ENCODE measurements at regions not wholly inside any gene's neighbourhood (a gene's known extent, or its start where the extent isn't known, plus 50 kb on each side); places are given as distances from the start of the nearest gene placed in this dataset.
"Not testable (repeated sequence)": the region's sequence is repeated elsewhere in the genome, so short reads cannot be mapped to it uniquely, and the experiment has no call there.

DNA sequence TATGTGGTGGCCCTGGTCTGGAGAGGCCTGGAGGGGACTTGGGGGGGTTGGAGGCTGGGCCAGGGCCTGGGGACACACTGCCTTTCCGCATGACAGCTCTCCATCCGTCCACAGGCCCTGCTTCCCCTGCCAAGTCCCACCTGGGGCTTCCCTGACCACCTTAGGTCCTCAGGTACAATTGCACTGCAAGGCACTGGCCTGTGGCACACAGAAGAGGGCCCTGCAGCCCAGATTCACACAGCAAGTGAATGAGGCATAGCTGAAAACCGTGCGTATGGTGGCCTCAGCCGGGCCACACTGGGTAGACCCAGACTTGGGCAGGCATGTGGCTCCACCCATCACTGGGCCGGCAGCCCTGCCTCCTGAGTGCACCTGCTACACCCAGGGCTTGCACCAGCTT, 114.2 kb downstream of the TNFRSF13B start:
- dilution Hi-C loops (cut with MboI; ENCODE audit: extremely low pct_ligation_motif_present, low sequenced_read_pairs); BruUV-seq (replicated peaks); H3K79me2 ChIP-seq (ENCODE audit: control insufficient read depth, insufficient read depth, low read length); H3K4me1 ChIP-seq (ENCODE audit: control insufficient read depth, extremely low read depth, insufficient read depth, low read length); FAIRE-seq; H3K36me3 ChIP-seq (ENCODE audit: control insufficient read depth in 2 of 2, extremely low read depth in 1 of 2, insufficient read depth in 2 of 2, low read length in 2 of 2); CTCF ChIA-PET; H3K9me1 ChIP-seq (replicated peaks; ENCODE audit: control insufficient read depth, extremely low read depth, insufficient read depth, low read length); H4K20me1 ChIP-seq (replicated peaks; ENCODE audit: control insufficient read depth, extremely low read depth, insufficient read depth, low read length); H2AFZ ChIP-seq (ENCODE audit: low read depth, low read length); DNase-seq (ENCODE audit: low read depth, low spot score); H3K4me3 ChIP-seq (replicated peaks in 1 of 3; ENCODE audit: insufficient read depth in 1 of 3, low read depth in 1 of 3, low read length in 3 of 3); H3K4me2 ChIP-seq (ENCODE audit: insufficient read depth, low read length); H3K27me3 ChIP-seq (ENCODE audit: control insufficient read depth in 2 of 2, insufficient read depth in 2 of 2, low read length in 2 of 2); H3K9ac ChIP-seq (replicated peaks; ENCODE audit: extremely low read depth, insufficient read depth, low read length); H3K27ac ChIP-seq (ENCODE audit: insufficient read depth, low read depth, low read length); POLR2A ChIA-PET; H3K9me3 ChIP-seq (replicated peaks; ENCODE audit: control insufficient read depth, insufficient read depth, low read length): not testable (repeated sequence)
- intact Hi-C loops (cut with micrococcal nuclease) = loop anchor here (10.0 kb wide), 1 partner anchor 447 kb away; the partner anchor contains the start of gene NT5M

DNA sequence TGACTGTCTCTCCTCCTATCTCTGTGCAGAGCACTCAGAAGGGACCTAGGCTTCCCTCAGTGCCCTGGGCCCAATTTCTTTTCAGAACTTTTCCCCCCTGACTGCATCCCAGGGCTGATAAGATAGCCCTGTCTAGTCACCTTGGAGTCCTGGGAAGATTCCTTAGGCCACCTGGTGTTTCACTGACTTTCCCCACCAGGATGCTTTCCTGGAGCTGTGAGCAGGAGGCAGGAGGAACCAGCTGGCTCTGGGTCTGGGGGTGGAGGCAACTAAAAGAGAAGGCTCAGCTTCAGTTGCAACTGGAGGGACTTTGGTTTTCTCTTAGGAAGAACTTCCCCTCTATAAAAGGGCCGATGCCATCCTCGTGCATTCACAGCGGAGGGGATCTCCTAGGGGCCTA, 115.1 kb downstream of the TNFRSF13B start:
- DNase-seq (ENCODE audit: low read depth, low spot score); H3K9ac ChIP-seq (replicated peaks; ENCODE audit: extremely low read depth, insufficient read depth, low read length); H3K4me2 ChIP-seq (ENCODE audit: insufficient read depth, low read length); H3K9me3 ChIP-seq (replicated peaks; ENCODE audit: control insufficient read depth, insufficient read depth, low read length); CTCF ChIA-PET; H3K4me1 ChIP-seq (ENCODE audit: control insufficient read depth, extremely low read depth, insufficient read depth, low read length); H3K79me2 ChIP-seq (ENCODE audit: control insufficient read depth, insufficient read depth, low read length); H3K27ac ChIP-seq (ENCODE audit: insufficient read depth, low read depth, low read length); POLR2A ChIA-PET; H4K20me1 ChIP-seq (replicated peaks; ENCODE audit: control insufficient read depth, extremely low read depth, insufficient read depth, low read length); FAIRE-seq; H3K36me3 ChIP-seq (ENCODE audit: control insufficient read depth in 2 of 2, extremely low read depth in 1 of 2, insufficient read depth in 2 of 2, low read length in 2 of 2); H2AFZ ChIP-seq (ENCODE audit: low read depth, low read length); H3K9me1 ChIP-seq (replicated peaks; ENCODE audit: control insufficient read depth, extremely low read depth, insufficient read depth, low read length); H3K4me3 ChIP-seq (replicated peaks in 1 of 3; ENCODE audit: insufficient read depth in 1 of 3, low read depth in 1 of 3, low read length in 3 of 3); dilution Hi-C loops (cut with MboI; ENCODE audit: extremely low pct_ligation_motif_present, low sequenced_read_pairs); BruUV-seq (replicated peaks); H3K27me3 ChIP-seq (ENCODE audit: control insufficient read depth in 2 of 2, insufficient read depth in 2 of 2, low read length in 2 of 2): not testable (repeated sequence)
- intact Hi-C loops (cut with micrococcal nuclease) = loop anchor here (10.0 kb wide), 1 partner anchor 448 kb away; the partner anchor contains the start of gene NT5M

DNA sequence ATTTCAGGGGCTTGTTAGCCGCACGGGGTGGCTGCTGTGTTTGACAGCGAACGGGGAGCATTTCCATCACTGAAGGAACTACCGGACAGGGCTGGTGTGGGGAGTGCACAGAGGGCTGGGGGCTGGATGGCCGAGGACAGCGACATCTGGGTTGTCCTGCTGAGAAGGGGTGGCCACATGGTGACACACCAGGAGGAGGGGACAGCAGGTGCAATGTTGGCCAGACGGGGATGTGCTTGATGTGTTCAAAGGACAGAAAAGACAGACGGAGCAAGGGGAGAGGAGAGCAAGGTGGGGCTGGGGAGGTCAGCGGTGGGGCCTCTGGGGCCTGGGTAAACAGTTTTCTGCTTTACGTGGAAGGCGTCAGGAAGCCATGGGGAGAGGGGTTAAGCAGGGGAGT, 115.7 kb downstream of the TNFRSF13B start:
- H2AFZ ChIP-seq (ENCODE audit: low read depth, low read length); H3K4me1 ChIP-seq (ENCODE audit: control insufficient read depth, extremely low read depth, insufficient read depth, low read length); H4K20me1 ChIP-seq (replicated peaks; ENCODE audit: control insufficient read depth, extremely low read depth, insufficient read depth, low read length); H3K79me2 ChIP-seq (ENCODE audit: control insufficient read depth, insufficient read depth, low read length); H3K27ac ChIP-seq (ENCODE audit: insufficient read depth, low read depth, low read length); H3K9ac ChIP-seq (replicated peaks; ENCODE audit: extremely low read depth, insufficient read depth, low read length); H3K36me3 ChIP-seq (ENCODE audit: control insufficient read depth in 2 of 2, extremely low read depth in 1 of 2, insufficient read depth in 2 of 2, low read length in 2 of 2); FAIRE-seq; dilution Hi-C loops (cut with MboI; ENCODE audit: extremely low pct_ligation_motif_present, low sequenced_read_pairs); POLR2A ChIA-PET; DNase-seq (ENCODE audit: low read depth, low spot score); H3K4me3 ChIP-seq (replicated peaks in 1 of 3; ENCODE audit: insufficient read depth in 1 of 3, low read depth in 1 of 3, low read length in 3 of 3); H3K4me2 ChIP-seq (ENCODE audit: insufficient read depth, low read length); H3K9me1 ChIP-seq (replicated peaks; ENCODE audit: control insufficient read depth, extremely low read depth, insufficient read depth, low read length); BruUV-seq (replicated peaks); CTCF ChIA-PET; H3K27me3 ChIP-seq (ENCODE audit: control insufficient read depth in 2 of 2, insufficient read depth in 2 of 2, low read length in 2 of 2); H3K9me3 ChIP-seq (replicated peaks; ENCODE audit: control insufficient read depth, insufficient read depth, low read length): not testable (repeated sequence)
- intact Hi-C loops (cut with micrococcal nuclease) = loop anchor here (10.0 kb wide), 1 partner anchor 449 kb away; the partner anchor contains the start of gene NT5M

DNA sequence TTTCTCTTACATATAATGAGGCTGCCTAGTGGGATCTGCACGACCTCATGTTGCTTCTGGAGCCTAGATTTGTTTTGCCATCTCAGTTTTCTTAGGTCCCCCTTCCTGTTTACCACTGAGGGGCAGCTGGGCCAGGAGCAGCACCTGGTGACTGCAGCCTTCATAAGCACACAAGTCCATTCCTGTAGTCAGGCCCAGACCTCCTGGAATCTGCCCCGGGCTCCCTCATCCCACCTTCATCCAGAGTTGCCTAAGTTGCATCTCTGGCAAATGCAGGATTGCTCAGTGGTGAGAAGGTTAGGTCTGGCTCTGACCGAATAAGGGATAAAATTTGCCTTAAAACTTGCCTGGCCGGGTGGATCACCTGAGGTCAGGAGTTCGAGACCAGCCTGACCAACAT, 117.3 kb downstream of the TNFRSF13B start:
- H3K9me3 ChIP-seq (replicated peaks; ENCODE audit: control insufficient read depth, insufficient read depth, low read length); H3K9me1 ChIP-seq (replicated peaks; ENCODE audit: control insufficient read depth, extremely low read depth, insufficient read depth, low read length); H3K4me1 ChIP-seq (ENCODE audit: control insufficient read depth, extremely low read depth, insufficient read depth, low read length); H3K4me2 ChIP-seq (ENCODE audit: insufficient read depth, low read length); BruUV-seq (replicated peaks); H3K9ac ChIP-seq (replicated peaks; ENCODE audit: extremely low read depth, insufficient read depth, low read length); DNase-seq (ENCODE audit: low read depth, low spot score); H4K20me1 ChIP-seq (replicated peaks; ENCODE audit: control insufficient read depth, extremely low read depth, insufficient read depth, low read length); CTCF ChIA-PET; FAIRE-seq; H3K27me3 ChIP-seq (ENCODE audit: control insufficient read depth in 2 of 2, insufficient read depth in 2 of 2, low read length in 2 of 2); dilution Hi-C loops (cut with MboI; ENCODE audit: extremely low pct_ligation_motif_present, low sequenced_read_pairs); H3K79me2 ChIP-seq (ENCODE audit: control insufficient read depth, insufficient read depth, low read length); POLR2A ChIA-PET; H3K27ac ChIP-seq (ENCODE audit: insufficient read depth, low read depth, low read length); H3K4me3 ChIP-seq (replicated peaks in 1 of 3; ENCODE audit: insufficient read depth in 1 of 3, low read depth in 1 of 3, low read length in 3 of 3); H3K36me3 ChIP-seq (ENCODE audit: control insufficient read depth in 2 of 2, extremely low read depth in 1 of 2, insufficient read depth in 2 of 2, low read length in 2 of 2); H2AFZ ChIP-seq (ENCODE audit: low read depth, low read length): not testable (repeated sequence)
- intact Hi-C loops (cut with micrococcal nuclease) = loop anchor here (10.0 kb wide), 1 partner anchor 450 kb away; the partner anchor contains the start of gene NT5M

Measured in endothelial cell of umbilical vein (primary cell).